Prostate gland (tissue), 2 donors: ENCODE measurements at regions not wholly inside any gene's neighbourhood (a gene's known extent, or its start where the extent isn't known, plus 50 kb on each side); places are given as distances from the start of the nearest gene placed in this dataset.

Source experiments
- DNase-seq: peaks from one replicate; pipeline ENCODE4 v3.0.0-alpha.2; 2019; ENCODE audit warnings: low spot score
- H3K27ac ChIP-seq, 2 donors: fragments of 200-600 bp; sonication (generic); 2 replicates each; pipeline ENCODE4 v1.5.1; 2017 to 2019
- H3K27me3 ChIP-seq: fragments of 200-600 bp; sonication (generic); replicated peaks from 2 replicates; pipeline ENCODE4 v1.5.1; 2019; ENCODE audit not compliant: insufficient read depth
- H3K36me3 ChIP-seq, 2 donors: fragments of 200-600 bp; sonication (generic); 1 replicate in 1 of 2; 2 replicates in 1 of 2; pipeline versions ENCODE4 v1.5.1 to v1.8.1; 2017 to 2019
- H3K4me1 ChIP-seq: fragments of 200-600 bp; sonication (generic); replicated peaks from 2 replicates; pipeline ENCODE4 v1.5.1; 2019
- H3K4me3 ChIP-seq, 2 donors: fragments of 200-600 bp; sonication (generic); 2 replicates each; pipeline ENCODE4 v1.5.1; 2017 to 2019
- H3K9me3 ChIP-seq: fragments of 200-600 bp; sonication (generic); 2 replicates; pipeline ENCODE4 v1.5.1; 2017
- CTCF ChIP-seq, 4 experiments: fragments of 200-600 bp in 2 of 4; fragments of 450-650 bp in 2 of 4; sonication (generic) in 2 of 4; IDR thresholded peaks; 1 replicate in 3 of 4; 2 replicates in 1 of 4; pipeline ENCODE4 v1.5.1; 2016 to 2019; ENCODE audit warnings: antibody characterized with exemption in 4 of 4, mild to moderate bottlenecking in 2 of 4, moderate library complexity in 2 of 4
- POLR2A ChIP-seq: fragments of 450-650 bp; IDR thresholded peaks from one replicate; pipeline ENCODE4 v1.6.1; 2016; ENCODE audit warnings: antibody characterized with exemption, mild to moderate bottlenecking
- POLR2AphosphoS5 ChIP-seq: sonication (generic); formaldehyde crosslinking; IDR thresholded peaks from one replicate; pipeline ENCODE4 v1.6.1; 2017; ENCODE audit warnings: antibody characterized with exemption
- WGBS: methylation state at CpG from one replicate; pipeline ENCODE4 v1.1.5; 2018; 5-methylcytosine and 5-hydroxymethylcytosine counted together
- intact Hi-C: fragments of 100-400 bp; cut with DNase I; formaldehyde crosslinking; loops from one replicate; pipeline ENCODE4 v1.14.2; 2022
- small RNA-seq, 2 donors: library from RNA; depleted of rRNA; stranded (forward); fragments of <200 nt; gene quantifications; one replicate each; pipeline ENCODE3, GENCODE V24; 2016

GRCh38 chr6:54776891-54777290 lies 69.7 kb upstream of the FAM83B start:
- no peaks in the 10 kb centered on the region for H3K9me3 ChIP-seq
- intact Hi-C loops = no loop called here
- no peaks in the 10 kb centered on the region for H3K36me3 ChIP-seq
- no peak for DNase-seq
- H3K27me3 ChIP-seq = no peaks in the 10 kb centered on the region
- TF ChIP-seq POLR2A (no peak), CTCF (IDR thresholded peaks at IDR 0.05) (no peak), POLR2AphosphoS5 (no peak)
- WGBS = 94% methylated on average over 1 of the region's 1 CpG
- no peaks in the 10 kb centered on the region for H3K4me1 ChIP-seq
- no peak overlapping the region for H3K27ac ChIP-seq
- H3K4me3 ChIP-seq = no peak overlapping the region

GRCh38 chr6:54778731-54779130 lies 67.8 kb upstream of the FAM83B start:
- intact Hi-C loops = no loop called here
- Histone ChIP-seq H3K4me1 (no peaks in the 10 kb centered on the region), H3K27ac (no peak overlapping the region), H3K27me3 (no peaks in the 10 kb centered on the region), H3K9me3 (no peaks in the 10 kb centered on the region), H3K4me3 (no peak overlapping the region), H3K36me3 (no peaks in the 10 kb centered on the region)
- TF ChIP-seq POLR2AphosphoS5 = no peak
- no peak for TF ChIP-seq CTCF (IDR thresholded peaks at IDR 0.05)
- TF ChIP-seq POLR2A = no peak
- no peak for DNase-seq

DNA sequence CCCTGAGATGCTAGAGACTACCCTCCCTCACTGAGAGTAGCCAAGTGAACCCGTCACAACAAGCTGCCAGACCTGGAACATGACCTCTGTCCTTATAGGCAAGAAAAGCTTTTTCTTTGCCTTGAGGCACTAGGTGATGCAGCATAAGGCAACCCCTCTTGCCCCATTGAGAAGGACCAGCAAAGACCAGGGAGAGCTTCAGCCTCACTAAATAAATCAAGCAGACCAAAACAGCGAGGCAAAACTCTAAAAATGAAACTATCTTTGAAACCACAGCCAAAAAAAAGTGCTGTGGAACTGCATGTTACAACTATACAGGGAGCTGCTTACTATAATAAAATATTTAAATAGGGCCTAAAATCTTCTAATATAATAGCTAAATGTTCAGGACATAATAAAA lies 62.6 kb upstream of the FAM83B start:
- Histone ChIP-seq H3K4me3 (no peak overlapping the region), H3K4me1 (no peaks in the 10 kb centered on the region), H3K27ac (no peak overlapping the region), H3K27me3 (no peaks in the 10 kb centered on the region), H3K9me3 (no peaks in the 10 kb centered on the region), H3K36me3 (no peaks in the 10 kb centered on the region)
- WGBS = 67% methylated on average over 2 of the region's 2 CpGs
- DNase-seq = no peak
- intact Hi-C loops = no loop called here
- TF ChIP-seq POLR2AphosphoS5 = no peak
- no peak for TF ChIP-seq POLR2A
- no peak for TF ChIP-seq CTCF (IDR thresholded peaks at IDR 0.05)

GRCh38 chr6:54786154-54786553 lies 60.4 kb upstream of the FAM83B start:
- Histone ChIP-seq H3K4me1 (no peaks in the 10 kb centered on the region), H3K27me3 (no peaks in the 10 kb centered on the region), H3K4me3 (no peak overlapping the region), H3K9me3 (no peaks in the 10 kb centered on the region), H3K36me3 (no peaks in the 10 kb centered on the region), H3K27ac (no peak overlapping the region)
- intact Hi-C loops = no loop called here
- 91% methylated on average over 2 of the region's 2 CpGs for WGBS
- DNase-seq = no peak
- TF ChIP-seq POLR2AphosphoS5 (no peak), POLR2A (no peak), CTCF (IDR thresholded peaks at IDR 0.05) (no peak)

GRCh38 chr6:54787825-54788224 lies 58.7 kb upstream of the FAM83B start:
- intact Hi-C loops = no loop called here
- Histone ChIP-seq H3K27ac (no peak overlapping the region), H3K4me1 (no peaks in the 10 kb centered on the region), H3K9me3 (no peaks in the 10 kb centered on the region), H3K27me3 (no peaks in the 10 kb centered on the region), H3K4me3 (no peak overlapping the region), H3K36me3 (no peaks in the 10 kb centered on the region)
- WGBS = 33% methylated on average over 1 of the region's 1 CpG
- TF ChIP-seq CTCF (IDR thresholded peaks at IDR 0.05) (no peak), POLR2A (no peak), POLR2AphosphoS5 (no peak)
- DNase-seq = no peak

Small RNA genes in the stretch of these regions (small RNA-seq; reads per million reads assigned to genes)
- gene RNU6-1023P = 0 reads per million in 2 donors
